Peyer's patch (tissue), 4 donors: ENCODE measurements at regions not wholly inside any gene's neighbourhood (a gene's known extent, or its start where the extent isn't known, plus 50 kb on each side); places are given as distances from the start of the nearest gene placed in this dataset.

Experiments used
- DNase-seq, 3 donors: peaks; one replicate each; pipeline ENCODE4 v3.0.0-alpha.2; 2017 to 2019
- H3K27ac ChIP-seq, 4 donors: fragments of 200-600 bp; sonication (generic); one replicate each; pipeline ENCODE4 v1.5.1; 2016 to 2019
- H3K27me3 ChIP-seq, 2 donors: fragments of 200-600 bp; sonication (generic); one replicate each; pipeline ENCODE4 v1.5.1; 2019
- H3K36me3 ChIP-seq, 3 donors: fragments of 200-600 bp; sonication (generic); one replicate each; pipeline ENCODE4 v1.5.1; 2016 to 2019
- H3K4me1 ChIP-seq, 4 donors: fragments of 200-600 bp; sonication (generic); one replicate each; pipeline ENCODE4 v1.5.1; 2016 to 2019
- H3K4me3 ChIP-seq, 4 donors: fragments of 200-600 bp; sonication (generic); 1 replicate in 3 of 4; 2 replicates in 1 of 4; pipeline ENCODE4 v1.5.1; 2016 to 2019; ENCODE audit warnings: mild to moderate bottlenecking in 1 of 4
- H3K9me3 ChIP-seq, 4 donors: fragments of 200-600 bp; sonication (generic); one replicate each; pipeline ENCODE4 v1.5.1; 2016 to 2019; ENCODE audit warnings: mild to moderate bottlenecking in 1 of 4
- POLR2A ChIP-seq, 2 donors: fragments of 450-650 bp; IDR thresholded peaks; one replicate each; pipeline ENCODE4 v1.5.1; 2017; ENCODE audit warnings: antibody characterized with exemption in 2 of 2, mild to moderate bottlenecking in 2 of 2, moderate library complexity in 2 of 2
- TF ChIP-seq, protein P1 (sequence below), 6 experiments: fragments of 450-650 bp in 4 of 6; fragments of 200-600 bp in 2 of 6; sonication (generic) in 1 of 6; IDR thresholded peaks; one replicate each; pipeline ENCODE4 v1.5.1; 2017 to 2019; ENCODE audit warnings: antibody characterized with exemption in 6 of 6, mild to moderate bottlenecking in 3 of 6, moderate library complexity in 1 of 6

DNA sequence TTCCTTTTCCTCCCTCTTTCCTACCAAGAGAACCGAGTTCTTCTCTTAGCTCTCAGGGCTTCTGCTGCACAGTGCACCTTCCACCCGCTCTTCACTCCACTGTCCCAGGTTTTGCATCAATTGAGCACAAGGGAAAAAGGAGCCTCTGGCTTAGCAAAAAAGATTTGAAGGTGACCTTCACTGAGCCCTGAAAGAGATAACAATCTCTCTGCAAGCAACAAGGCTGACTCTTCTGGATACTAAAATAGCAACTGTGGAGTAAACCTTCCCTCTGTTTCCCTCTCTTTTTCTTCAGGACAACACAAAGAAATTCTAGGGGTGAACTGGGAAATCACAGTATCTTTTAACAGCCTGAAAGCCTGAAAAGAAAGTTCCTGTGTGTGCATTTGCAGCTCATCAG is 354.7 kb upstream of the PODXL start:
- no peak overlapping the region for H3K4me3 ChIP-seq
- no peaks in the 10 kb centered on the region for H3K4me1 ChIP-seq
- no peak for DNase-seq
- H3K27ac ChIP-seq, result no peak overlapping the region
- no peaks in the 10 kb centered on the region for H3K27me3 ChIP-seq
- TF ChIP-seq, protein P1, sequence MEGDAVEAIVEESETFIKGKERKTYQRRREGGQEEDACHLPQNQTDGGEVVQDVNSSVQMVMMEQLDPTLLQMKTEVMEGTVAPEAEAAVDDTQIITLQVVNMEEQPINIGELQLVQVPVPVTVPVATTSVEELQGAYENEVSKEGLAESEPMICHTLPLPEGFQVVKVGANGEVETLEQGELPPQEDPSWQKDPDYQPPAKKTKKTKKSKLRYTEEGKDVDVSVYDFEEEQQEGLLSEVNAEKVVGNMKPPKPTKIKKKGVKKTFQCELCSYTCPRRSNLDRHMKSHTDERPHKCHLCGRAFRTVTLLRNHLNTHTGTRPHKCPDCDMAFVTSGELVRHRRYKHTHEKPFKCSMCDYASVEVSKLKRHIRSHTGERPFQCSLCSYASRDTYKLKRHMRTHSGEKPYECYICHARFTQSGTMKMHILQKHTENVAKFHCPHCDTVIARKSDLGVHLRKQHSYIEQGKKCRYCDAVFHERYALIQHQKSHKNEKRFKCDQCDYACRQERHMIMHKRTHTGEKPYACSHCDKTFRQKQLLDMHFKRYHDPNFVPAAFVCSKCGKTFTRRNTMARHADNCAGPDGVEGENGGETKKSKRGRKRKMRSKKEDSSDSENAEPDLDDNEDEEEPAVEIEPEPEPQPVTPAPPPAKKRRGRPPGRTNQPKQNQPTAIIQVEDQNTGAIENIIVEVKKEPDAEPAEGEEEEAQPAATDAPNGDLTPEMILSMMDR (IDR thresholded peaks at IDR 0.05), result no peak
- TF ChIP-seq POLR2A (IDR thresholded peaks at IDR 0.05), result no peak
- H3K9me3 ChIP-seq, result no peaks in the 10 kb centered on the region
- H3K36me3 ChIP-seq, result no peaks in the 10 kb centered on the region

DNA sequence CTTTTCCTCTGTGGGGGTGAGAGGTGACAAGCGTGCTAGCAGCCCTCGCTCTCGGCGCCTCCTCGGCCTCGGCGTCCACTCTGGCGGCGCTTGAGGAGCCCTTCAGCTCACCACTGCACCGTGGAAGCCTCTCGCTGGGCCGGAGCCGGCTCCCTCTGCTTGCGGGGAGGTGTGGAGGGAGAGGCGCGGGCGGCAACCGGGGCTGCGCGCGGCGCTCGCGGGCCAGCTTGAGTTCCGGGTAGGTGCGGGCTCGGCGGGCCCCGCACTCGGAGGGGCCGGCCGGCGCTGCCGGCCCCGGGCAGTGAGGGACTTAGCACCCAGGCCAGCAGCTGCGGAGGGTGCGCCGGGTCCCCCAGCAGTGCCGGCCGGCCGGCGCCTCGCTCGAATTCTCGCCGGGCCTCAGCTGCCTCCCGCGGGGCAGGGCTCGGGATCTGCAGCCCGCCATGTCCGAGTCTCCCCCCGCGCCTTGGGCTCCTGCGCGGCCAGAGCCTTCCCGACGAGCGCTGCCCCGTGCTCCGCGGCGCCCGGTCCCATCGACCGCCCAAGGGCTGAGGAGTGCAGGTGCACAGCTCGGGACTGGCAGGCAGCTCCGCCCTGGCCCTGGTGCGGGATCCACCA is 352.8 kb upstream of the PODXL start:
- Histone ChIP-seq H3K4me3 (peak overlapping the region; percentile 9 to 60 (median 32)), H3K36me3 (no peaks in the 10 kb centered on the region), H3K4me1 (no peaks in the 10 kb centered on the region), H3K27ac (peak overlapping the region in 1 of 4 donors; percentile 48), H3K27me3 (no peaks in the 10 kb centered on the region), H3K9me3 (no peaks in the 10 kb centered on the region)
- TF ChIP-seq, protein P1 (IDR thresholded peaks at IDR 0.05), result no peak
- TF ChIP-seq POLR2A (IDR thresholded peaks at IDR 0.05), result no peak
- DNase-seq, result peak in 1 of 3 donors; percentile 61

DNA sequence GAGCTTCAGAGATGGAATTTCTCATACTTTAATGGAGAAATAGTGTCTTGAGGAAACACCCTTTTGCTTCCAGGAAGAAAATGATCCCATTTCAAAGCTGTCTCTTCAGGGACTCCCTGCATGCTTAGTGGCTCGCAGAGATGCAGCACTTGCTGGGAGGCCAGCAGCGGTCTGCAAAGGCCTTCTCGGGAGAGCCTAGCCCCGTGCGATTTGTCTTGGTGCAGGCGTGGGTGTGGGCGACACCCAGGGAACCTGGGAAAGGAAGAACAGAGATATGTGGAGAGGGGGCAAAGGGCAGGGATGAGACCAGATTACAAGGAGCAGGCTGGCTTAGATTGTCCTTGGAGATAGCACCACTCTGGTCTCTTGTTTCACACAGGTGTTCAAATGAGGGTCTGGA is 352.3 kb upstream of the PODXL start:
- no peaks in the 10 kb centered on the region for H3K4me1 ChIP-seq
- TF ChIP-seq POLR2A (IDR thresholded peaks at IDR 0.05), result no peak
- TF ChIP-seq, protein P1 (IDR thresholded peaks at IDR 0.05), result no peak
- no peaks in the 10 kb centered on the region for H3K27me3 ChIP-seq
- no peak overlapping the region for H3K27ac ChIP-seq
- H3K4me3 ChIP-seq, result peak overlapping the region in 2 of 4 donors; percentile 49 to 60
- no peak for DNase-seq
- H3K9me3 ChIP-seq, result no peaks in the 10 kb centered on the region
- no peaks in the 10 kb centered on the region for H3K36me3 ChIP-seq

DNA sequence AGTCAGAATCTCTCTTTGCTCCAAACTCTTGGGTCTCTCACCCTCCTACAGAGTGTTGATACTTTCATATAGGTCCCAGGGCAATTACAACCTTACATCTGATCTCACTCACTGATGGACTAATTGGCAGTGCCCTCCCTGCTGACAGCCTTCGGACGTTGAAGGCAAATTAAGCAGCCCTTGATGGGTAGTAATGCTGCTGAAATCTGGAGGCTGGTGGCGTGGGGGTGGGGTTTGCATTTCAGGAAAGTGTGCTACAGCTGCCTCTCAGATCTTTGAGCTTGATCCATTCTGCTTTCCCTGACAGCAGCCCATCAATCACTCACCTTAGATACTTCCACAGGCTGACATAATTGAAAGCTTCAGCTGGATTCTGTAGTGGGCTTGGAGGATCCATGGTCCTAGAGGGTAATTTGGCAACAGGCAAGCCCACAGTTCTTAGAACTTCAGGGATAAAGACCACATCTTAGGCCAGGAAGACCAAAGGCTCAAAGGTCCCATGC is 349.1 kb upstream of the PODXL start:
- Histone ChIP-seq H3K27ac (no peak overlapping the region), H3K36me3 (no peaks in the 10 kb centered on the region), H3K4me3 (no peak overlapping the region), H3K27me3 (no peaks in the 10 kb centered on the region), H3K9me3 (peaks cover 0 to 4% (median 0%) of the 10 kb centered on the region in 4 donors), H3K4me1 (no peaks in the 10 kb centered on the region)
- TF ChIP-seq POLR2A (IDR thresholded peaks at IDR 0.05), result no peak
- TF ChIP-seq, protein P1 (IDR thresholded peaks at IDR 0.05), result no peak
- no peak for DNase-seq

DNA sequence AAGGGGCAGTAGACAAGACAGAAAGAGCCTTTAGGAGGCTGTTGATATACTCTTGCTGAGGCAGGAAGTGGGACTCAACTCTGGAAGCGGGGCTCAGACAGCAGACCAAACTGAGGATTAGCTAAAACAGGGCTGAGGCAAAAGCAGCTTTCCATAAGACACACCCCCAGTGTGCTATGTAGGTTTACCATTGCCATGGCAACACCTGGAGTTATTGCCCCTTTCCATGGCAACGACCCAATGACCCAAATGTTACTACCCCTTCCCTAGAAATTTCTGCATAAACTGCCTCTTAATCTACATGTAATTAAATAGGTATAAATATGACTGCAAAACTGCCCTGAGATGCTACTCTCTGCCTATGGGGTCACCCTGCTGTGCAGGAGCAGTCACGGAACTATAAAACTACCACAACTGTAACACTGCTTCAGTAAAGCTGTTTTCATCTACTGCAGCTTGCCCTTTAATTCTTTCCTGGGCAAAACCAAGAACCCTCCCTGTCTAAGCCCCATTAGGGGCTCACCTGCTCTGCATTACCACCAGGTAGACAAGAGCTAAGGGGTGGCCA is 348.4 kb upstream of the PODXL start:
- no peak for DNase-seq
- Histone ChIP-seq H3K9me3 (peaks cover 0 to 4% (median 0%) of the 10 kb centered on the region in 4 donors), H3K4me3 (no peak overlapping the region), H3K27me3 (no peaks in the 10 kb centered on the region), H3K36me3 (no peaks in the 10 kb centered on the region), H3K4me1 (no peaks in the 10 kb centered on the region), H3K27ac (no peak overlapping the region)
- TF ChIP-seq, protein P1 (IDR thresholded peaks at IDR 0.05), result no peak
